Nephron (organoid): ENCODE measurements at regions not wholly inside any gene's neighbourhood (a gene's known extent, or its start where the extent isn't known, plus 50 kb on each side); places are given as distances from the start of the nearest gene placed in this dataset.

Experiments used
- H3K27ac Mint-ChIP-seq, 3 experiments: 2 replicates each; pipeline ENCODE4 v1.8.0; 2020; ENCODE audit warnings: mixed read lengths in 3 of 3, mild to moderate bottlenecking in 2 of 3, moderate library complexity in 1 of 3
- H3K27me3 Mint-ChIP-seq: 2 replicates; pipeline ENCODE4 v1.8.0; 2021; ENCODE audit warnings: low read depth, mild to moderate bottlenecking, moderate library complexity, mixed read lengths
- H3K36me3 Mint-ChIP-seq: 2 replicates; pipeline ENCODE4 v1.8.0; 2020; ENCODE audit warnings: low read depth, mixed read lengths
- H3K4me1 Mint-ChIP-seq: 2 replicates; pipeline ENCODE4 v1.8.0; 2020; ENCODE audit warnings: mixed read lengths
- H3K4me3 Mint-ChIP-seq, 3 experiments: 2 replicates each; pipeline ENCODE4 v1.8.0; 2020; ENCODE audit warnings: mild to moderate bottlenecking in 3 of 3, mixed read lengths in 3 of 3, moderate library complexity in 2 of 3
- H3K9me3 Mint-ChIP-seq: 2 replicates; pipeline ENCODE4 v1.8.0; 2020; ENCODE audit warnings: mixed read lengths
- TF ChIP-seq, protein P1 (sequence below), 3 experiments: fragments of 200-600 bp; sonication (generic); IDR thresholded peaks; one replicate each; pipeline ENCODE4 v1.5.0; 2021; ENCODE audit warnings: antibody characterized with exemption in 3 of 3; ENCODE audit not compliant: unreplicated experiment in 3 of 3

DNA sequence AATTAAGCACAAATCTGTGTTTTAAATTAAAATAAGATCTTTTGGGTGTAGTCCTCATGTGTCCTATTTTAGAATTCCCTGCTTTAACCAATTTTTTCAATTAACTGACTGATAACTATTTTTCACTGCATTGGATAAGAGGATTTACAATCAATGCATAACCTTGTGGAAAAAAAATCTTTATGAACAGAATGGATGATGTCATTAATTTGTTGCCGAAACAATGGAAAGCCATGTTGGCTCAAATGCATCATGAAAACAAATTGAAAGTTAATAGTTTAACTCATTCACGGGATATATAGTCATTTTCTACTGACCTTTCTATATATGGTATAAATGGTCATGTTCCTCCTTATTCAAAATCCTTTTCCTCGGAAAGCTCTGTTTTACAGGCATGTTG, 82.3 kb downstream of the PRLHR start:
- Mint-ChIP-seq H3K27me3 (peaks cover 3% of the 10 kb centered on the region), H3K4me3 (no peak overlapping the region), H3K9me3 (peaks cover 18% of the 10 kb centered on the region), H3K36me3 (no peaks in the 10 kb centered on the region), H3K4me1 (no peaks in the 10 kb centered on the region), H3K27ac (no peak overlapping the region)
- TF ChIP-seq, protein P1, sequence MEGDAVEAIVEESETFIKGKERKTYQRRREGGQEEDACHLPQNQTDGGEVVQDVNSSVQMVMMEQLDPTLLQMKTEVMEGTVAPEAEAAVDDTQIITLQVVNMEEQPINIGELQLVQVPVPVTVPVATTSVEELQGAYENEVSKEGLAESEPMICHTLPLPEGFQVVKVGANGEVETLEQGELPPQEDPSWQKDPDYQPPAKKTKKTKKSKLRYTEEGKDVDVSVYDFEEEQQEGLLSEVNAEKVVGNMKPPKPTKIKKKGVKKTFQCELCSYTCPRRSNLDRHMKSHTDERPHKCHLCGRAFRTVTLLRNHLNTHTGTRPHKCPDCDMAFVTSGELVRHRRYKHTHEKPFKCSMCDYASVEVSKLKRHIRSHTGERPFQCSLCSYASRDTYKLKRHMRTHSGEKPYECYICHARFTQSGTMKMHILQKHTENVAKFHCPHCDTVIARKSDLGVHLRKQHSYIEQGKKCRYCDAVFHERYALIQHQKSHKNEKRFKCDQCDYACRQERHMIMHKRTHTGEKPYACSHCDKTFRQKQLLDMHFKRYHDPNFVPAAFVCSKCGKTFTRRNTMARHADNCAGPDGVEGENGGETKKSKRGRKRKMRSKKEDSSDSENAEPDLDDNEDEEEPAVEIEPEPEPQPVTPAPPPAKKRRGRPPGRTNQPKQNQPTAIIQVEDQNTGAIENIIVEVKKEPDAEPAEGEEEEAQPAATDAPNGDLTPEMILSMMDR (IDR thresholded peaks at IDR 0.05; ENCODE audit: unreplicated experiment in 3 of 3): no peak

- no peaks in the 10 kb centered on the region for H3K36me3 Mint-ChIP-seq
Measured at GRCh38 chr10:118511711-118512110, 83.7 kb downstream of the PRLHR start.

DNA sequence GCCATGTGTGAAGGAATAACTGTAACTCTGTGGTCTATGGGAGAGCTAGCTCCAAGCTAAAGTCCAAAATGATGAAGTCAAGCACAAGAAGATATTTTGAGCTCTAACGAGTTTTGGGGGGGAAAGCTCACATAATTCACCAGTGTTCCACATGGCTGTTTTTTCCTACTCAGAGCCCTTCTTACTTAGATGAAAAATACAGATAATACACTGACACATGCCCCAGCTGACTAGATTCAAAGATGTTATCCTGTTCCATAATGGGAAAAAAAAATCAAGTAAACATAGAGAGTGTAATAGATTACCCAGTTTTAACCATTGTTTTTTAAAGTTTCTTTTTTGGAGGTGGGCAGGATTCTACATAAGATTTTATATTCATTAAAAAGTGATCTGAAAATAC, 86.6 kb downstream of the PRLHR start:
- Mint-ChIP-seq H3K27ac (no peak overlapping the region), H3K9me3 (no peaks in the 10 kb centered on the region), H3K27me3 (no peaks in the 10 kb centered on the region), H3K4me3 (no peak overlapping the region), H3K36me3 (no peaks in the 10 kb centered on the region), H3K4me1 (no peaks in the 10 kb centered on the region)
- TF ChIP-seq, protein P1 (IDR thresholded peaks at IDR 0.05; ENCODE audit: unreplicated experiment in 3 of 3): no peak

More at GRCh38 chr10:118511711-118512110, 83.7 kb downstream of the PRLHR start:
- no peaks in the 10 kb centered on the region for H3K4me1 Mint-ChIP-seq
- peaks cover 11% of the 10 kb centered on the region for H3K9me3 Mint-ChIP-seq
- H3K27me3 Mint-ChIP-seq: peaks cover 3% of the 10 kb centered on the region
- no peak overlapping the region for H3K27ac Mint-ChIP-seq
- TF ChIP-seq, protein P1 (IDR thresholded peaks at IDR 0.05; ENCODE audit: unreplicated experiment in 3 of 3): no peak
- no peak overlapping the region for H3K4me3 Mint-ChIP-seq

- Mint-ChIP-seq H3K4me3 (no peak overlapping the region), H3K27me3 (no peaks in the 10 kb centered on the region), H3K4me1 (no peaks in the 10 kb centered on the region), H3K36me3 (no peaks in the 10 kb centered on the region), H3K27ac (no peak overlapping the region), H3K9me3 (no peaks in the 10 kb centered on the region)
- TF ChIP-seq, protein P1 (IDR thresholded peaks at IDR 0.05; ENCODE audit: unreplicated experiment in 3 of 3): no peak
Measured at GRCh38 chr10:118508355-118508754, 87.1 kb downstream of the PRLHR start.

GRCh38 chr10:118506671-118507590, 88.5 kb downstream of the PRLHR start:
- no peaks in the 10 kb centered on the region for H3K27me3 Mint-ChIP-seq
- H3K27ac Mint-ChIP-seq: no peak overlapping the region

More at GRCh38 chr10:118506671-118507590, 88.5 kb downstream of the PRLHR start:
- H3K36me3 Mint-ChIP-seq: no peaks in the 10 kb centered on the region
- no peaks in the 10 kb centered on the region for H3K9me3 Mint-ChIP-seq
- no peaks in the 10 kb centered on the region for H3K4me1 Mint-ChIP-seq
- no peak overlapping the region for H3K4me3 Mint-ChIP-seq
- TF ChIP-seq, protein P1 (IDR thresholded peaks at IDR 0.05; ENCODE audit: unreplicated experiment in 3 of 3): no peak
